ENCODE measurements at regions not wholly inside any gene's neighbourhood (a gene's known extent, or its start where the extent isn't known, plus 50 kb on each side); places are given as distances from the start of the nearest gene placed in this dataset.
A peak's percentile ranks its signal among the peaks of the same experiment; 100 is the strongest.

DNA sequence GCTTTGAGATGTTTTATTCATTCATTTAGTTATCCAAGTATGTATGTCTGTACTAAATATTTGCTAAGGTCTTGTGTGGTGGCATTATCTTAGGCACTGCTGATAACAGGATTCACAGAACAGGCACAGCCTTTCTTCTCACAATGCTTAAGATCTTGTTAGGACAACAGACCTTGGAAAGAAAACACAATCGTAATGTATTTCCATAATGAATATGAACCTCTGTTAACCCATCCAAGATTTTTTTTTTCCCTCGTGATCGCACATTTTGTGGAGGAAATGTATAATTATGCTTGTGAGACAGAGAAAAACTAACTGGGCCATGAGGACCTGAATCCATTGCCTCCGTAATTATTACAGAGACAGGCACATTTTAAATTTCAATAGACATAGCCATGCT, 121.9 kb downstream of the NPIPB5 start:
- H3K36me3 ChIP-seq (ENCODE audit: insufficient read depth) = no peaks in the 10 kb centered on the region
- no peaks in the 10 kb centered on the region for H3K79me2 ChIP-seq (replicated peaks; ENCODE audit: insufficient read depth)
- no peaks in the 10 kb centered on the region for H3K27me3 ChIP-seq (ENCODE audit: insufficient read depth)
- no peak overlapping the region for H3K4me3 Mint-ChIP-seq
- DNase-seq (ENCODE audit: low spot score) = no peak
- peaks cover 35% of the 10 kb centered on the region for H3K4me1 Mint-ChIP-seq
- no peaks in the 10 kb centered on the region for H3K36me3 Mint-ChIP-seq (ENCODE audit: low read depth)
- H3K27me3 Mint-ChIP-seq (ENCODE audit: insufficient read depth, low read depth, poor library complexity) = peaks cover 2% of the 10 kb centered on the region
- H2AFZ ChIP-seq = no peak overlapping the region
- H3K27ac ChIP-seq (ENCODE audit: low read depth) = peak overlapping the region; percentile 51
- ATAC-seq = no peak
- H4K20me1 ChIP-seq (replicated peaks; ENCODE audit: insufficient read depth) = no peaks in the 10 kb centered on the region
- no peak overlapping the region for H3K4me3 ChIP-seq
- H3K4me1 ChIP-seq (ENCODE audit: insufficient read depth) = peaks cover 49% of the 10 kb centered on the region
- TF ChIP-seq, protein P1, sequence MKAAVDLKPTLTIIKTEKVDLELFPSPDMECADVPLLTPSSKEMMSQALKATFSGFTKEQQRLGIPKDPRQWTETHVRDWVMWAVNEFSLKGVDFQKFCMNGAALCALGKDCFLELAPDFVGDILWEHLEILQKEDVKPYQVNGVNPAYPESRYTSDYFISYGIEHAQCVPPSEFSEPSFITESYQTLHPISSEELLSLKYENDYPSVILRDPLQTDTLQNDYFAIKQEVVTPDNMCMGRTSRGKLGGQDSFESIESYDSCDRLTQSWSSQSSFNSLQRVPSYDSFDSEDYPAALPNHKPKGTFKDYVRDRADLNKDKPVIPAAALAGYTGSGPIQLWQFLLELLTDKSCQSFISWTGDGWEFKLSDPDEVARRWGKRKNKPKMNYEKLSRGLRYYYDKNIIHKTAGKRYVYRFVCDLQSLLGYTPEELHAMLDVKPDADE (IDR thresholded peaks at IDR 0.05) = no peak
- no peak for TF ChIP-seq JUNB (IDR thresholded peaks at IDR 0.05; ENCODE audit: unreplicated experiment)
- no peak for TF ChIP-seq STAT1 (IDR thresholded peaks at IDR 0.05; ENCODE audit: unreplicated experiment)
- no peak for TF ChIP-seq ZNF114 (CRISPR knock-in tag; IDR thresholded peaks at IDR 0.05)
- TF ChIP-seq, protein P2, sequence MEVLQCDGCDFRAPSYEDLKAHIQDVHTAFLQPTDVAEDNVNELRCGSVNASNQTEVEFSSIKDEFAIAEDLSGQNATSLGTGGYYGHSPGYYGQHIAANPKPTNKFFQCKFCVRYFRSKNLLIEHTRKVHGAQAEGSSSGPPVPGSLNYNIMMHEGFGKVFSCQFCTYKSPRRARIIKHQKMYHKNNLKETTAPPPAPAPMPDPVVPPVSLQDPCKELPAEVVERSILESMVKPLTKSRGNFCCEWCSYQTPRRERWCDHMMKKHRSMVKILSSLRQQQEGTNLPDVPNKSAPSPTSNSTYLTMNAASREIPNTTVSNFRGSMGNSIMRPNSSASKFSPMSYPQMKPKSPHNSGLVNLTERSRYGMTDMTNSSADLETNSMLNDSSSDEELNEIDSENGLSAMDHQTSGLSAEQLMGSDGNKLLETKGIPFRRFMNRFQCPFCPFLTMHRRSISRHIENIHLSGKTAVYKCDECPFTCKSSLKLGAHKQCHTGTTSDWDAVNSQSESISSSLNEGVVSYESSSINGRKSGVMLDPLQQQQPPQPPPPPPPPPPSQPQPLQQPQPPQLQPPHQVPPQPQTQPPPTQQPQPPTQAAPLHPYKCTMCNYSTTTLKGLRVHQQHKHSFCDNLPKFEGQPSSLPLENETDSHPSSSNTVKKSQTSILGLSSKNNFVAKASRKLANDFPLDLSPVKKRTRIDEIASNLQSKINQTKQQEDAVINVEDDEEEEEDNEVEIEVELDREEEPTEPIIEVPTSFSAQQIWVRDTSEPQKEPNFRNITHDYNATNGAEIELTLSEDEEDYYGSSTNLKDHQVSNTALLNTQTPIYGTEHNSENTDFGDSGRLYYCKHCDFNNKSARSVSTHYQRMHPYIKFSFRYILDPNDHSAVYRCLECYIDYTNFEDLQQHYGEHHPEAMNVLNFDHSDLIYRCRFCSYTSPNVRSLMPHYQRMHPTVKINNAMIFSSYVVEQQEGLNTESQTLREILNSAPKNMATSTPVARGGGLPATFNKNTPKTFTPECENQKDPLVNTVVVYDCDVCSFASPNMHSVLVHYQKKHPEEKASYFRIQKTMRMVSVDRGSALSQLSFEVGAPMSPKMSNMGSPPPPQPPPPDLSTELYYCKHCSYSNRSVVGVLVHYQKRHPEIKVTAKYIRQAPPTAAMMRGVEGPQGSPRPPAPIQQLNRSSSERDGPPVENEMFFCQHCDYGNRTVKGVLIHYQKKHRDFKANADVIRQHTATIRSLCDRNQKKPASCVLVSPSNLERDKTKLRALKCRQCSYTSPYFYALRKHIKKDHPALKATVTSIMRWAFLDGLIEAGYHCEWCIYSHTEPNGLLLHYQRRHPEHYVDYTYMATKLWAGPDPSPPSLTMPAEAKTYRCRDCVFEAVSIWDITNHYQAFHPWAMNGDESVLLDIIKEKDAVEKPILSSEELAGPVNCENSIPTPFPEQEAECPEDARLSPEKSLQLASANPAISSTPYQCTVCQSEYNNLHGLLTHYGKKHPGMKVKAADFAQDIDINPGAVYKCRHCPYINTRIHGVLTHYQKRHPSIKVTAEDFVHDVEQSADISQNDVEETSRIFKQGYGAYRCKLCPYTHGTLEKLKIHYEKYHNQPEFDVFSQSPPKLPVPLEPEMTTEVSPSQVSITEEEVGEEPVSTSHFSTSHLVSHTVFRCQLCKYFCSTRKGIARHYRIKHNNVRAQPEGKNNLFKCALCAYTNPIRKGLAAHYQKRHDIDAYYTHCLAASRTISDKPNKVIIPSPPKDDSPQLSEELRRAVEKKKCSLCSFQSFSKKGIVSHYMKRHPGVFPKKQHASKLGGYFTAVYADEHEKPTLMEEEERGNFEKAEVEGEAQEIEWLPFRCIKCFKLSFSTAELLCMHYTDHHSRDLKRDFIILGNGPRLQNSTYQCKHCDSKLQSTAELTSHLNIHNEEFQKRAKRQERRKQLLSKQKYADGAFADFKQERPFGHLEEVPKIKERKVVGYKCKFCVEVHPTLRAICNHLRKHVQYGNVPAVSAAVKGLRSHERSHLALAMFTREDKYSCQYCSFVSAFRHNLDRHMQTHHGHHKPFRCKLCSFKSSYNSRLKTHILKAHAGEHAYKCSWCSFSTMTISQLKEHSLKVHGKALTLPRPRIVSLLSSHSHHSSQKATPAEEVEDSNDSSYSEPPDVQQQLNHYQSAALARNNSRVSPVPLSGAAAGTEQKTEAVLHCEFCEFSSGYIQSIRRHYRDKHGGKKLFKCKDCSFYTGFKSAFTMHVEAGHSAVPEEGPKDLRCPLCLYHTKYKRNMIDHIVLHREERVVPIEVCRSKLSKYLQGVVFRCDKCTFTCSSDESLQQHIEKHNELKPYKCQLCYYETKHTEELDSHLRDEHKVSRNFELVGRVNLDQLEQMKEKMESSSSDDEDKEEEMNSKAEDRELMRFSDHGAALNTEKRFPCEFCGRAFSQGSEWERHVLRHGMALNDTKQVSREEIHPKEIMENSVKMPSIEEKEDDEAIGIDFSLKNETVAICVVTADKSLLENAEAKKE (CRISPR knock-in tag; IDR thresholded peaks at IDR 0.05) = no peak
- TF ChIP-seq, protein P3, sequence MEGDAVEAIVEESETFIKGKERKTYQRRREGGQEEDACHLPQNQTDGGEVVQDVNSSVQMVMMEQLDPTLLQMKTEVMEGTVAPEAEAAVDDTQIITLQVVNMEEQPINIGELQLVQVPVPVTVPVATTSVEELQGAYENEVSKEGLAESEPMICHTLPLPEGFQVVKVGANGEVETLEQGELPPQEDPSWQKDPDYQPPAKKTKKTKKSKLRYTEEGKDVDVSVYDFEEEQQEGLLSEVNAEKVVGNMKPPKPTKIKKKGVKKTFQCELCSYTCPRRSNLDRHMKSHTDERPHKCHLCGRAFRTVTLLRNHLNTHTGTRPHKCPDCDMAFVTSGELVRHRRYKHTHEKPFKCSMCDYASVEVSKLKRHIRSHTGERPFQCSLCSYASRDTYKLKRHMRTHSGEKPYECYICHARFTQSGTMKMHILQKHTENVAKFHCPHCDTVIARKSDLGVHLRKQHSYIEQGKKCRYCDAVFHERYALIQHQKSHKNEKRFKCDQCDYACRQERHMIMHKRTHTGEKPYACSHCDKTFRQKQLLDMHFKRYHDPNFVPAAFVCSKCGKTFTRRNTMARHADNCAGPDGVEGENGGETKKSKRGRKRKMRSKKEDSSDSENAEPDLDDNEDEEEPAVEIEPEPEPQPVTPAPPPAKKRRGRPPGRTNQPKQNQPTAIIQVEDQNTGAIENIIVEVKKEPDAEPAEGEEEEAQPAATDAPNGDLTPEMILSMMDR (conservative IDR thresholded peaks at IDR 0.05; ENCODE audit: low read depth in 2 of 2) = no peak
- no peak for TF ChIP-seq EZH2 (IDR thresholded peaks at IDR 0.05; ENCODE audit: low read depth, unreplicated experiment)
- TF ChIP-seq CREB1 (CRISPR knock-in tag; IDR thresholded peaks at IDR 0.05; ENCODE audit: low read depth) = no peak
- TF ChIP-seq, protein P4, sequence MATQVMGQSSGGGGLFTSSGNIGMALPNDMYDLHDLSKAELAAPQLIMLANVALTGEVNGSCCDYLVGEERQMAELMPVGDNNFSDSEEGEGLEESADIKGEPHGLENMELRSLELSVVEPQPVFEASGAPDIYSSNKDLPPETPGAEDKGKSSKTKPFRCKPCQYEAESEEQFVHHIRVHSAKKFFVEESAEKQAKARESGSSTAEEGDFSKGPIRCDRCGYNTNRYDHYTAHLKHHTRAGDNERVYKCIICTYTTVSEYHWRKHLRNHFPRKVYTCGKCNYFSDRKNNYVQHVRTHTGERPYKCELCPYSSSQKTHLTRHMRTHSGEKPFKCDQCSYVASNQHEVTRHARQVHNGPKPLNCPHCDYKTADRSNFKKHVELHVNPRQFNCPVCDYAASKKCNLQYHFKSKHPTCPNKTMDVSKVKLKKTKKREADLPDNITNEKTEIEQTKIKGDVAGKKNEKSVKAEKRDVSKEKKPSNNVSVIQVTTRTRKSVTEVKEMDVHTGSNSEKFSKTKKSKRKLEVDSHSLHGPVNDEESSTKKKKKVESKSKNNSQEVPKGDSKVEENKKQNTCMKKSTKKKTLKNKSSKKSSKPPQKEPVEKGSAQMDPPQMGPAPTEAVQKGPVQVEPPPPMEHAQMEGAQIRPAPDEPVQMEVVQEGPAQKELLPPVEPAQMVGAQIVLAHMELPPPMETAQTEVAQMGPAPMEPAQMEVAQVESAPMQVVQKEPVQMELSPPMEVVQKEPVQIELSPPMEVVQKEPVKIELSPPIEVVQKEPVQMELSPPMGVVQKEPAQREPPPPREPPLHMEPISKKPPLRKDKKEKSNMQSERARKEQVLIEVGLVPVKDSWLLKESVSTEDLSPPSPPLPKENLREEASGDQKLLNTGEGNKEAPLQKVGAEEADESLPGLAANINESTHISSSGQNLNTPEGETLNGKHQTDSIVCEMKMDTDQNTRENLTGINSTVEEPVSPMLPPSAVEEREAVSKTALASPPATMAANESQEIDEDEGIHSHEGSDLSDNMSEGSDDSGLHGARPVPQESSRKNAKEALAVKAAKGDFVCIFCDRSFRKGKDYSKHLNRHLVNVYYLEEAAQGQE (IDR thresholded peaks at IDR 0.05; ENCODE audit: unreplicated experiment) = no peak
- TF ChIP-seq POLR2AphosphoS5 (IDR thresholded peaks at IDR 0.05; ENCODE audit: low read depth) = no peak
- TF ChIP-seq ZNF331 (CRISPR knock-in tag; IDR thresholded peaks at IDR 0.05; ENCODE audit: low read depth) = no peak
- no peak for TF ChIP-seq NANOG (IDR thresholded peaks at IDR 0.05; ENCODE audit: borderline replicate concordance)
- no peak for TF ChIP-seq EZH2phosphoT487 (IDR thresholded peaks at IDR 0.05; ENCODE audit: unreplicated experiment)
- peaks cover 27% of the 10 kb centered on the region for H3F3A ChIP-seq (replicated peaks; ENCODE audit: low read depth)
- H3K9me2 ChIP-seq (ENCODE audit: insufficient read depth) = peaks cover 6% of the 10 kb centered on the region; the same call in 1 of the 2 replicates
- H3K4me2 ChIP-seq = no peak overlapping the region
- peaks cover 3% of the 10 kb centered on the region; the same call in 1 of the 3 replicates for H3K9me3 Mint-ChIP-seq
- peak overlapping the region; percentile 29; the same call in 1 of the 2 replicates for H3K27ac Mint-ChIP-seq
